ENCODE measurements at regions not wholly inside any gene's neighbourhood (a gene's known extent, or its start where the extent isn't known, plus 50 kb on each side); places are given as distances from the start of the nearest gene placed in this dataset.

GRCh38 chr13:33575378-33575777 is 242.6 kb upstream of the RFC3 start:
- no peak overlapping the region for H2AK5ac ChIP-seq (ENCODE audit: low read depth, low read length)
- no peak overlapping the region for H3K9ac ChIP-seq (ENCODE audit: low read depth, low read length)
- in situ Hi-C loops (cut with MboI; ENCODE audit: low sequenced_read_pairs): no loop called here
- no peak overlapping the region for H3K4me3 ChIP-seq (ENCODE audit: insufficient read depth, low read depth, low read length)
- no peaks in the 10 kb centered on the region for H3K9me3 ChIP-seq (ENCODE audit: control insufficient read depth, insufficient read depth, low read length)
- H3K4ac ChIP-seq (ENCODE audit: low read depth, low read length): no peak overlapping the region
- TF ChIP-seq CEBPB (IDR thresholded peaks at IDR 0.05; ENCODE audit: low read depth, low read length) (no peak), MAFK (IDR thresholded peaks at IDR 0.05; ENCODE audit: low read depth, low read length) (no peak), CTCF (conservative IDR thresholded peaks at IDR 0.05; ENCODE audit: low read depth, low read length) (no peak), NFE2L2 (IDR thresholded peaks at IDR 0.05; ENCODE audit: low read depth, low read length) (no peak), RAD21 (IDR thresholded peaks at IDR 0.05; ENCODE audit: low read length) (no peak), MXI1 (IDR thresholded peaks at IDR 0.05; ENCODE audit: borderline replicate concordance, low read depth, low read length) (no peak), BHLHE40 (IDR thresholded peaks at IDR 0.05; ENCODE audit: low read depth, low read length) (no peak), RFX5 (IDR thresholded peaks at IDR 0.05; ENCODE audit: low read depth, low read length) (no peak), POLR2A (IDR thresholded peaks at IDR 0.05; ENCODE audit: low read depth, low read length) (no peak), FOS (IDR thresholded peaks at IDR 0.05; ENCODE audit: low read depth, low read length) (no peak), CHD1 (IDR thresholded peaks at IDR 0.05; ENCODE audit: low read depth, low read length) (no peak), MAZ (IDR thresholded peaks at IDR 0.05; ENCODE audit: borderline replicate concordance, low read depth, low read length) (no peak), RCOR1 (IDR thresholded peaks at IDR 0.05; ENCODE audit: insufficient replicate concordance, low read length) (no peak), SMC3 (IDR thresholded peaks at IDR 0.05; ENCODE audit: low read depth, low read length) (no peak), USF2 (IDR thresholded peaks at IDR 0.05; ENCODE audit: low read depth, low read length) (no peak), ELK1 (IDR thresholded peaks at IDR 0.05; ENCODE audit: borderline replicate concordance, low read depth, low read length) (no peak)
- H4K5ac ChIP-seq (ENCODE audit: low read depth, low read length): no peak overlapping the region
- no peaks in the 10 kb centered on the region for H4K20me1 ChIP-seq (ENCODE audit: insufficient read depth, low read length)
- no CpG with 5 or more reads among the region's 1 CpG for WGBS, 2 experiments (ENCODE audit: extremely low coverage in 2 of 2, insufficient read length in 1 of 2)
- no peak overlapping the region for H3K56ac ChIP-seq (ENCODE audit: extremely low read depth, insufficient read depth, low read length)
- no peak overlapping the region for H3K14ac ChIP-seq (replicated peaks; ENCODE audit: low read depth, low read length)
- no peak overlapping the region for H3K4me2 ChIP-seq (ENCODE audit: low read depth, low read length)
- no peaks in the 10 kb centered on the region for H3K36me3 ChIP-seq (ENCODE audit: control insufficient read depth, insufficient read depth, low read length)
- no peak overlapping the region for H3K23ac ChIP-seq (ENCODE audit: low read depth, low read length)
- no peak overlapping the region for H2AFZ ChIP-seq (replicated peaks; ENCODE audit: low read length, poor library complexity)
- no peak overlapping the region for H2BK15ac ChIP-seq (ENCODE audit: low read depth, low read length)
- no peak overlapping the region for H2BK20ac ChIP-seq (ENCODE audit: low read depth, low read length)
- no peak overlapping the region for H2AK9ac ChIP-seq (replicated peaks; ENCODE audit: low read depth, low read length, poor library complexity)
- POLR2A ChIA-PET (ENCODE audit: unreplicated experiment): no interaction called here
- H3K79me1 ChIP-seq (ENCODE audit: low read depth in 1 of 2, low read length in 2 of 2): no peaks in the 10 kb centered on the region
- no peak overlapping the region for H3K27ac ChIP-seq (ENCODE audit: insufficient read depth, low read length)
- no peaks in the 10 kb centered on the region for H3K4me1 ChIP-seq (ENCODE audit: control insufficient read depth, insufficient read depth, low read length)
- no peak overlapping the region for H2BK120ac ChIP-seq (ENCODE audit: low read depth, low read length)
- H4K8ac ChIP-seq (ENCODE audit: low read depth in 2 of 2, low read length in 2 of 2): no peak overlapping the region
- intact Hi-C loops (cut with micrococcal nuclease): no loop called here
- ATAC-seq (ENCODE audit: low read depth) (no peak), DNase-seq (no peak)
- H4K91ac ChIP-seq (ENCODE audit: insufficient read depth, low read depth, low read length): no peak overlapping the region
- no peak overlapping the region for H2BK5ac ChIP-seq (ENCODE audit: low read depth, low read length, poor library complexity, severe bottlenecking)
- H3K18ac ChIP-seq (ENCODE audit: low read depth, low read length): no peak overlapping the region
- no TSS peak for BruUV-seq (replicated peaks)
- CTCF ChIA-PET: no interaction called here
- H3K9me1 ChIP-seq (ENCODE audit: insufficient read depth, low read length): no peaks in the 10 kb centered on the region
- H3K27me3 ChIP-seq (ENCODE audit: control insufficient read depth, insufficient read depth, low read length): peaks cover 5% of the 10 kb centered on the region; the same call in 1 of the 2 replicates
- dilution Hi-C loops (cut with HindIII; ENCODE audit: low sequenced_read_pairs, unreplicated experiment): no loop called here

All from IMR-90 (cell line).